MM.1S (cell line): ENCODE measurements at regions not wholly inside any gene's neighbourhood (a gene's known extent, or its start where the extent isn't known, plus 50 kb on each side); places are given as distances from the start of the nearest gene placed in this dataset.
"Not testable (repeated sequence)": the region's sequence is repeated elsewhere in the genome, so short reads cannot be mapped to it uniquely, and the experiment has no call there.

Source experiments
- DNase-seq: peaks from one replicate; pipeline ENCODE4 v3.0.0-alpha.2; 2015
- H2AFZ ChIP-seq: fragments of 300-600 bp; sonication (generic); 2 replicates; pipeline ENCODE4 v1.6.0; 2016; ENCODE audit warnings: antibody characterized with exemption, low read length
- H3F3A ChIP-seq: fragments of 300-600 bp; sonication (generic); 2 replicates; pipeline ENCODE4 v1.6.1; 2016; ENCODE audit warnings: mild to moderate bottlenecking, antibody characterized with exemption, low read length, moderate library complexity, mixed read lengths; ENCODE audit not compliant: insufficient read depth
- H3K27ac ChIP-seq: fragments of 300-600 bp; sonication (generic); 2 replicates; pipeline ENCODE4 v1.5.1; 2016; ENCODE audit warnings: mild to moderate bottlenecking, low read length
- H3K27me3 ChIP-seq: fragments of 300-600 bp; sonication (generic); replicated peaks from 2 replicates; pipeline ENCODE4 v1.6.0; 2016; ENCODE audit warnings: low read length; ENCODE audit not compliant: insufficient read depth
- H3K36me3 ChIP-seq: fragments of 300-600 bp; sonication (generic); replicated peaks from 2 replicates; pipeline ENCODE4 v1.6.1; 2016; ENCODE audit warnings: mild to moderate bottlenecking, low read length, mixed read lengths; ENCODE audit not compliant: insufficient read depth
- H3K4me1 ChIP-seq: fragments of 300-600 bp; sonication (generic); 2 replicates; pipeline ENCODE4 v1.6.1; 2016; ENCODE audit warnings: low read length, mixed read lengths
- H3K4me2 ChIP-seq: fragments of 300-600 bp; sonication (generic); 2 replicates; pipeline ENCODE4 v1.6.0; 2016; ENCODE audit warnings: low read depth, low read length
- H3K4me3 ChIP-seq: fragments of 300-600 bp; sonication (generic); 2 replicates; pipeline ENCODE4 v1.5.1; 2016; ENCODE audit warnings: low read length, mixed read lengths
- H3K79me2 ChIP-seq: fragments of 300-600 bp; sonication (generic); 2 replicates; pipeline ENCODE4 v1.6.1; 2016; ENCODE audit warnings: mixed run types, low read length, mixed read lengths
- H3K9ac ChIP-seq: fragments of 300-600 bp; sonication (generic); 2 replicates; pipeline ENCODE4 v1.6.1; 2016; ENCODE audit warnings: low read length, mixed read lengths
- H3K9me2 ChIP-seq: fragments of 300-600 bp; sonication (generic); replicated peaks from 2 replicates; pipeline ENCODE4 v1.6.1; 2016; ENCODE audit warnings: mild to moderate bottlenecking, low read length, mixed read lengths; ENCODE audit not compliant: insufficient read depth
- H3K9me3 ChIP-seq: fragments of 300-600 bp; sonication (generic); replicated peaks from 2 replicates; pipeline ENCODE4 v1.6.1; 2016; ENCODE audit warnings: mild to moderate bottlenecking, low read length, mixed read lengths; ENCODE audit not compliant: insufficient read depth
- H4K20me1 ChIP-seq: fragments of 300-600 bp; sonication (generic); 2 replicates; pipeline ENCODE4 v1.6.1; 2016; ENCODE audit warnings: mild to moderate bottlenecking, low read length, moderate library complexity, mixed read lengths; ENCODE audit not compliant: insufficient read depth
- EZH2 ChIP-seq: fragments of 300-600 bp; sonication (generic); optimal IDR thresholded peaks from 2 replicates; pipeline ENCODE3; 2017; ENCODE audit warnings: low read depth, mild to moderate bottlenecking, antibody characterized with exemption, low read length, mixed read lengths
- EZH2phosphoT487 ChIP-seq: fragments of 300-600 bp; sonication (generic); IDR thresholded peaks from 2 replicates; pipeline ENCODE4 v1.6.1; 2018; ENCODE audit warnings: antibody characterized with exemption, low read length
- TF ChIP-seq, protein P1 (sequence below): fragments of 300-600 bp; sonication (generic); IDR thresholded peaks from 2 replicates; pipeline ENCODE4 v1.5.1; 2016; ENCODE audit warnings: antibody characterized with exemption, low read length, mixed read lengths

GRCh38 chr1:195185736-195186135, 1422.5 kb downstream of the KCNT2 start:
- Histone ChIP-seq H3K4me1 (no peaks in the 10 kb centered on the region), H4K20me1 (no peaks in the 10 kb centered on the region), H3F3A (no peaks in the 10 kb centered on the region), H3K9me2 (no peaks in the 10 kb centered on the region), H3K36me3 (no peaks in the 10 kb centered on the region), H2AFZ (no peak overlapping the region), H3K9ac (no peak overlapping the region), H3K4me3 (no peak overlapping the region), H3K27me3 (no peaks in the 10 kb centered on the region), H3K79me2 (no peaks in the 10 kb centered on the region), H3K27ac (no peak overlapping the region), H3K4me2 (no peak overlapping the region), H3K9me3 (no peaks in the 10 kb centered on the region)
- TF ChIP-seq EZH2phosphoT487 (no peak), EZH2 (no peak)
- TF ChIP-seq, protein P1, sequence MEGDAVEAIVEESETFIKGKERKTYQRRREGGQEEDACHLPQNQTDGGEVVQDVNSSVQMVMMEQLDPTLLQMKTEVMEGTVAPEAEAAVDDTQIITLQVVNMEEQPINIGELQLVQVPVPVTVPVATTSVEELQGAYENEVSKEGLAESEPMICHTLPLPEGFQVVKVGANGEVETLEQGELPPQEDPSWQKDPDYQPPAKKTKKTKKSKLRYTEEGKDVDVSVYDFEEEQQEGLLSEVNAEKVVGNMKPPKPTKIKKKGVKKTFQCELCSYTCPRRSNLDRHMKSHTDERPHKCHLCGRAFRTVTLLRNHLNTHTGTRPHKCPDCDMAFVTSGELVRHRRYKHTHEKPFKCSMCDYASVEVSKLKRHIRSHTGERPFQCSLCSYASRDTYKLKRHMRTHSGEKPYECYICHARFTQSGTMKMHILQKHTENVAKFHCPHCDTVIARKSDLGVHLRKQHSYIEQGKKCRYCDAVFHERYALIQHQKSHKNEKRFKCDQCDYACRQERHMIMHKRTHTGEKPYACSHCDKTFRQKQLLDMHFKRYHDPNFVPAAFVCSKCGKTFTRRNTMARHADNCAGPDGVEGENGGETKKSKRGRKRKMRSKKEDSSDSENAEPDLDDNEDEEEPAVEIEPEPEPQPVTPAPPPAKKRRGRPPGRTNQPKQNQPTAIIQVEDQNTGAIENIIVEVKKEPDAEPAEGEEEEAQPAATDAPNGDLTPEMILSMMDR = no peak
- no peak for DNase-seq

GRCh38 chr1:195185321-195185720, 1422.9 kb downstream of the KCNT2 start:
- Histone ChIP-seq H3K4me2 (no peak overlapping the region), H3K79me2 (no peaks in the 10 kb centered on the region), H3F3A (no peaks in the 10 kb centered on the region), H3K27ac (no peak overlapping the region), H3K9me2 (no peaks in the 10 kb centered on the region), H3K9ac (no peak overlapping the region), H3K4me1 (no peaks in the 10 kb centered on the region), H3K4me3 (no peak overlapping the region), H3K27me3 (no peaks in the 10 kb centered on the region), H4K20me1 (no peaks in the 10 kb centered on the region), H3K9me3 (no peaks in the 10 kb centered on the region), H3K36me3 (no peaks in the 10 kb centered on the region), H2AFZ (no peak overlapping the region)
- TF ChIP-seq, protein P1 = no peak
- TF ChIP-seq EZH2phosphoT487 (no peak), EZH2 (no peak)
- DNase-seq = no peak

- Histone ChIP-seq H3K27ac (no peak overlapping the region), H3F3A (no peaks in the 10 kb centered on the region), H2AFZ (no peak overlapping the region), H3K4me2 (no peak overlapping the region), H3K36me3 (no peaks in the 10 kb centered on the region), H3K79me2 (no peaks in the 10 kb centered on the region), H4K20me1 (no peaks in the 10 kb centered on the region), H3K9ac (no peak overlapping the region), H3K9me2 (no peaks in the 10 kb centered on the region), H3K4me1 (no peaks in the 10 kb centered on the region), H3K9me3 (no peaks in the 10 kb centered on the region), H3K27me3 (no peaks in the 10 kb centered on the region), H3K4me3 (no peak overlapping the region)
- no peak for DNase-seq
- TF ChIP-seq, protein P1 = 0 out of 2 replicates have a peak, but pooled peaks have one; percentile 8
- no peak for TF ChIP-seq EZH2
- TF ChIP-seq EZH2phosphoT487 = no peak
Measured at GRCh38 chr1:195173753-195174152, 1434.5 kb downstream of the KCNT2 start.

- not testable (repeated sequence) for H3K9ac ChIP-seq, H3K4me1 ChIP-seq, H3K9me3 ChIP-seq, H3K27ac ChIP-seq, H3K79me2 ChIP-seq, H3F3A ChIP-seq, DNase-seq, H3K36me3 ChIP-seq, H2AFZ ChIP-seq, H3K4me3 ChIP-seq, H4K20me1 ChIP-seq, H3K4me2 ChIP-seq, H3K9me2 ChIP-seq, H3K27me3 ChIP-seq
Measured at GRCh38 chr1:195159795-195160194, 1448.4 kb downstream of the KCNT2 start.
